ENCODE measurements at regions not wholly inside any gene's neighbourhood (a gene's known extent, or its start where the extent isn't known, plus 50 kb on each side); places are given as distances from the start of the nearest gene placed in this dataset.

DNA sequence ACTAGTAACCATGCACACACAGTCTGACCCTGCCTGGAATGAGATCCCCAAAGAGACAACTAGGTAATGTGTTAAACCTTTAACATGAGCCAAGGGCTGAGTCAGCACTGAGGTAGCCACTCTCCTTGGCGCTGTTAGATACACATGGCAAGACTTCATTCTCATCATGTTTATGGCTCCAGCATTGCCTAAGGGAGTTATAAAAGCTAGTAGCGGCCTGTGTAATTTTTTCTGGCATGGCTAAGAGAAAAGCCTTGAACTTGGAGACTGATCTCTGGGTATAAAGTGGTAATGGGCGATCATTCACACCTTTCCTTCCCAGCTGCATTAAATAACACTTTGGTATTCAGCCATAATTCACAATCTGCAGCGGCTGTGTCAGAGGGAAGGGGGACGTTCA is 779.7 kb upstream of the LRRC4C start:
- no peak for DNase-seq (ENCODE audit: low spot score in 2 of 2)
- Histone ChIP-seq H3K27me3 (no peaks in the 10 kb centered on the region), H3K9me3 (no peaks in the 10 kb centered on the region), H3K4me3 (no peak overlapping the region), H3K27ac (no peak overlapping the region), H3K36me3 (no peaks in the 10 kb centered on the region), H3K4me1 (no peaks in the 10 kb centered on the region)
- TF ChIP-seq, protein P1, sequence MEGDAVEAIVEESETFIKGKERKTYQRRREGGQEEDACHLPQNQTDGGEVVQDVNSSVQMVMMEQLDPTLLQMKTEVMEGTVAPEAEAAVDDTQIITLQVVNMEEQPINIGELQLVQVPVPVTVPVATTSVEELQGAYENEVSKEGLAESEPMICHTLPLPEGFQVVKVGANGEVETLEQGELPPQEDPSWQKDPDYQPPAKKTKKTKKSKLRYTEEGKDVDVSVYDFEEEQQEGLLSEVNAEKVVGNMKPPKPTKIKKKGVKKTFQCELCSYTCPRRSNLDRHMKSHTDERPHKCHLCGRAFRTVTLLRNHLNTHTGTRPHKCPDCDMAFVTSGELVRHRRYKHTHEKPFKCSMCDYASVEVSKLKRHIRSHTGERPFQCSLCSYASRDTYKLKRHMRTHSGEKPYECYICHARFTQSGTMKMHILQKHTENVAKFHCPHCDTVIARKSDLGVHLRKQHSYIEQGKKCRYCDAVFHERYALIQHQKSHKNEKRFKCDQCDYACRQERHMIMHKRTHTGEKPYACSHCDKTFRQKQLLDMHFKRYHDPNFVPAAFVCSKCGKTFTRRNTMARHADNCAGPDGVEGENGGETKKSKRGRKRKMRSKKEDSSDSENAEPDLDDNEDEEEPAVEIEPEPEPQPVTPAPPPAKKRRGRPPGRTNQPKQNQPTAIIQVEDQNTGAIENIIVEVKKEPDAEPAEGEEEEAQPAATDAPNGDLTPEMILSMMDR (IDR thresholded peaks at IDR 0.05): no peak
- TF ChIP-seq POLR2A (IDR thresholded peaks at IDR 0.05) (no peak), EP300 (IDR thresholded peaks at IDR 0.05) (no peak)
- 55 to 56% methylated on average over 5 of the region's 5 CpGs for WGBS, 2 donors

DNA sequence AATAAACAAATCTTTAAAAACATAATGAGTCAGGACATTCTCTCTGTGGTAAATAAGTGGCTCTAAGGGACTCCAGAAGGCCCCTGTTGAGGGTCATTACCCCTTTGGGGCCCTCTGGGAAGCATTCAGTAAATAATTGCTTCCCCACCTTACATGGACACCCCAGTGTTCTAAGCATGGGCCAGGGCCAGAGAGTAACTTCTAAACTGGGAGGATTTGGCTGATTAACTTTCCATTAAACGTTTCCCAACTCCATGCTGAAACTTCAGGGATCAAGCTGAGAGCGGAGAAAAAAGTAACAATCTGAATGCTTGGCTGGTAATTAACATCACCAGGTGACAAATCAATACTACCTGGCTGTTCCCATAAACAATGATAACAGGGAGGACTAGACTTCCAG is 783.9 kb upstream of the LRRC4C start:
- Histone ChIP-seq H3K36me3 (no peaks in the 10 kb centered on the region), H3K27ac (no peak overlapping the region), H3K27me3 (no peaks in the 10 kb centered on the region), H3K9me3 (no peaks in the 10 kb centered on the region), H3K4me3 (no peak overlapping the region), H3K4me1 (no peaks in the 10 kb centered on the region)
- no peak for DNase-seq (ENCODE audit: low spot score in 2 of 2)
- TF ChIP-seq POLR2A (IDR thresholded peaks at IDR 0.05): no peak
- TF ChIP-seq, protein P1 (IDR thresholded peaks at IDR 0.05): no peak
- no peak for TF ChIP-seq EP300 (IDR thresholded peaks at IDR 0.05)
- 70 to 73% methylated on average over 2 of the region's 2 CpGs for WGBS, 2 donors

DNA sequence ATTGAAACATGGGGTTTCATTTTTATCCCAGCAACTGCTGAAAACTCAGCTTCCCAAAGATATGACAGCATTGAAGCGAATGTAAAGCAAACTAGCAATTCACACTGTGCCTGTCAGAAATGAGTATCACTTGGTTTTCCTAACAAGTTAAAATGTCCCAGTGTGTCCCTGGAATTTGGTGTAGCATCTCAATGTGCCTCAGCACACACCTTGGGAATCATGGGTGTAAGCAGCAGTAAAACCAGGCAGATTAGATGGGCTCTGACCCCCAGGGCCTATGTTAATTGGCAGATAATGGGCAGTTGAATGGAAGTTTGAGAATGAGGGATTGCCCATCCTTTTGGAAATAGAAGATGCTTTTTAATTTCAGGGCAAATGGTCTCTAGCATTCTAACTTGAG is 784.9 kb upstream of the LRRC4C start:
- Histone ChIP-seq H3K4me3 (no peak overlapping the region), H3K4me1 (no peaks in the 10 kb centered on the region), H3K36me3 (no peaks in the 10 kb centered on the region), H3K9me3 (no peaks in the 10 kb centered on the region), H3K27ac (no peak overlapping the region), H3K27me3 (no peaks in the 10 kb centered on the region)
- no peak for DNase-seq (ENCODE audit: low spot score in 2 of 2)
- TF ChIP-seq EP300 (IDR thresholded peaks at IDR 0.05): no peak
- TF ChIP-seq, protein P1 (IDR thresholded peaks at IDR 0.05): no peak
- no peak for TF ChIP-seq POLR2A (IDR thresholded peaks at IDR 0.05)
- 92 to 97% methylated on average over 1 of the region's 1 CpG for WGBS, 2 donors

DNA sequence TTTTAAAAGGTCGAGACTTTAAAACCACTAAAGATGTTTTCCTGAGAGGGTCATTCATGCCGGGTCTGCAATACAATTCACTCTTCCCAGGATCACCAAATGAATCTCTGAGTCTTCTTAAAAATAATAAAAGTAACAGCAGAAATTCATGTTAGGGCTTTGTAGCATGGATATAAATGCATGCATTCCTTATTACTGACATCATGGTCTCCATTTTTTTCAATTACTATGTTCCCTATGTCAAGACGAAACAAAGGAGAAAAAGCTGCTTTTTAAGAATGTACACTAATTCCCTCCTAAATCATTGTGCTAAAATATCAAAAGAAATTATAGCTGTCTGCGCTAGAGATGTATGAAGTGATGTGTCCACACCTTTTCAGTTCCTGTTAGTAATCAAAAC is 789.9 kb upstream of the LRRC4C start:
- Histone ChIP-seq H3K27ac (no peak overlapping the region), H3K36me3 (no peaks in the 10 kb centered on the region), H3K4me3 (no peak overlapping the region), H3K27me3 (no peaks in the 10 kb centered on the region), H3K4me1 (no peaks in the 10 kb centered on the region), H3K9me3 (peaks cover 0 to 3% (median 0%) of the 10 kb centered on the region in 4 donors)
- TF ChIP-seq POLR2A (IDR thresholded peaks at IDR 0.05) (no peak), EP300 (IDR thresholded peaks at IDR 0.05) (no peak)
- TF ChIP-seq, protein P1 (IDR thresholded peaks at IDR 0.05): no peak
- 29 to 31% methylated on average over 4 of the region's 4 CpGs for WGBS, 2 donors
- DNase-seq (ENCODE audit: low spot score in 2 of 2): no peak

DNA sequence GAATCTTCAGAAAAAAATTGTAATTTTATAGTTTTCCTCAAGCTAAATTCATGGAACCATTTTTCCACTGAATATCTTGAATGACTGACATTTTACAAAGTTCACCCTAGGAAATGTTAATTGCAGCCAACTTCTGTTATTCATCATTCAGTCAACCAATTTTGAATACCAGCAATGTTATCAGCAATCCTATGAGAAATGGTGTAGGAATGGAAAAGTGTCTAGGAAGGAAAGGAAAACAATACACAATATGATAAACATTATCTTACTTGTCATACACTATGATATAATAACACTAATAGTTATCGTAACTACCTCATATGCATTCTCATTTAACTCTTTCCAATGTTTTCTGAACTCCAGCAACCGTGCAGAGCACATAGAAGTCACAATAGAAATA is 790.5 kb upstream of the LRRC4C start:
- TF ChIP-seq POLR2A (IDR thresholded peaks at IDR 0.05) (no peak), EP300 (IDR thresholded peaks at IDR 0.05) (no peak)
- TF ChIP-seq, protein P1 (IDR thresholded peaks at IDR 0.05): no peak
- 30% methylated on average over 2 of the region's 2 CpGs for WGBS, 2 donors

More for the DNA sequence above, 790.5 kb upstream of the LRRC4C start:
- H3K4me3 ChIP-seq: no peak overlapping the region
- no peaks in the 10 kb centered on the region for H3K36me3 ChIP-seq
- no peaks in the 10 kb centered on the region for H3K4me1 ChIP-seq
- H3K27me3 ChIP-seq: no peaks in the 10 kb centered on the region
- H3K27ac ChIP-seq: no peak overlapping the region
- DNase-seq (ENCODE audit: low spot score in 2 of 2): no peak
- H3K9me3 ChIP-seq: peaks cover 0 to 3% (median 0%) of the 10 kb centered on the region in 4 donors
